MCF 10A (cell line): ENCODE measurements at regions not wholly inside any gene's neighbourhood (a gene's known extent, or its start where the extent isn't known, plus 50 kb on each side); places are given as distances from the start of the nearest gene placed in this dataset.

Experiments used
- BruUV-seq: library from RNA; stranded (reverse); fragments of 400-500 nt; replicated peaks from 2 replicates; lab custom pipeline; 2021; lab: Mats Ljungman, UMichigan
- CTCF ChIA-PET: fragments of 300-600 bp; sonication (Branson Sonifier 250); formaldehyde crosslinking; extraction: SDS; loops from one replicate; lab custom pipeline; 2021; ENCODE audit warnings: antibody characterized with exemption, inconsistent platforms; lab: Yijun Ruan, JAX
- POLR2A ChIA-PET: fragments of 300-600, 350-650 bp; sonication (Branson Sonifier 250); formaldehyde crosslinking; extraction: SDS; loops from one replicate; lab custom pipeline; 2020; ENCODE audit warnings: antibody characterized with exemption, inconsistent platforms; lab: Yijun Ruan, JAX
- DNase-seq: peaks from one replicate; pipeline ENCODE4 v3.0.0-alpha.2; 2018; ENCODE audit not compliant: unreplicated experiment
- H3K27ac Mint-ChIP-seq: one replicate; pipeline ENCODE4 v1.8.0; 2022; ENCODE audit warnings: mild to moderate bottlenecking, low read depth, mixed read lengths; ENCODE audit not compliant: unreplicated experiment
- H3K27me3 Mint-ChIP-seq: one replicate; pipeline ENCODE4 v1.8.0; 2022; ENCODE audit warnings: mixed read lengths; ENCODE audit not compliant: insufficient read depth, unreplicated experiment
- H3K36me3 Mint-ChIP-seq: one replicate; pipeline ENCODE4 v1.8.0; 2022; ENCODE audit warnings: mild to moderate bottlenecking, moderate library complexity, mixed read lengths; ENCODE audit not compliant: insufficient read depth, unreplicated experiment
- H3K4me1 Mint-ChIP-seq: one replicate; pipeline ENCODE4 v1.8.0; 2022; ENCODE audit warnings: mixed read lengths; ENCODE audit not compliant: insufficient read depth, unreplicated experiment
- H3K4me3 Mint-ChIP-seq: one replicate; pipeline ENCODE4 v1.8.0; 2022; ENCODE audit warnings: mild to moderate bottlenecking, moderate library complexity, mixed read lengths; ENCODE audit not compliant: unreplicated experiment
- H3K9me3 Mint-ChIP-seq: one replicate; pipeline ENCODE4 v1.8.0; 2022; ENCODE audit warnings: mixed read lengths; ENCODE audit not compliant: unreplicated experiment
- CTCF ChIP-seq: fragments of 200-600 bp; IDR thresholded peaks from one replicate; pipeline ENCODE4 v1.8.0; 2022; ENCODE audit warnings: antibody characterized with exemption, mild to moderate bottlenecking; ENCODE audit not compliant: unreplicated experiment
- intact Hi-C: fragments of 100-400 bp; cut with micrococcal nuclease; formaldehyde crosslinking; loops from 2 replicates; pipeline ENCODE4 v1.14.1; 2022

DNA sequence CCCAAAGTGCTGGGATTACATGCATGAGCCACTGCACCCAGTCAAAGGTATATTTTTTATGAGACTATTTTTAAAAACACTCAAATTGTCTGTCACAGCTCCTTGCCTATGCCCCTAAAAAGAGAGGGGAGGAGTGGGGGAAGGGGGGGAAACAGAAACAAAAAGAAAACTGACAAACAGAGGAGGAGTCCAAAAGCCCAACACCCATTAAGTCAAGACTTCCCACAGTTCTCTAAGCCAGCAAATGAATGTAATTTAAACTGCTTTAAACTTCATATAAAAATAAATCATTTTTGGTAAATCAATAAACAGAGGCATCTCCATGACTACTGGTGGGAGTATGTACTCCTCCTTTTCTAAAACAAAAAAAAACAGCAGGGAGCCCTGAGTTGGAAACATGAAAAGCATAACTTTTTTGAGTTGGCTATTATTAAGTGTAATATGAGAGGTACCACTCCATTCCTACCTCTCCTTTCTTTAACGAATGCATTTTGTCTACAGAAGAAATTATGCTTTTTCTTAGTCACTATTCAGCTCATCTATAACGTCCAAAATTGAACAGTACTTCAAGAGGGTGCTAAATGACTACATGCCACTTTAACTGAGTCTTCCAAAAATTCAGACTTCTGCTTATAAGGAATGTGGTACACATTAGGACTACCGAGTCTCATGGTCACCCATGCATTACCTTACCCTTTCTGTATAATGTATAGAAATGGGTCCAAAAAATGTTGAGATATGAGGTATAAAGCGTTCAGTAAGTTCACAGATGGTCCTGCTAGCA is 119.0 kb upstream of the PRSS16 start:
- Mint-ChIP-seq H3K27ac (no peak overlapping the region), H3K27me3 (no peaks in the 10 kb centered on the region), H3K9me3 (no peaks in the 10 kb centered on the region), H3K4me1 (peaks cover 7% of the 10 kb centered on the region), H3K4me3 (no peak overlapping the region), H3K36me3 (no peaks in the 10 kb centered on the region)
- no TSS peak for BruUV-seq
- intact Hi-C loops, result no loop called here
- TF ChIP-seq CTCF, result no peak
- CTCF ChIA-PET, result interaction anchor here (0.6 to 1.9 kb wide), 4 partner anchors 18 to 668 kb away, joined by 4 to 12 read pairs (median 6); a partner anchor contains a TSS
- DNase-seq, result no peak
- POLR2A ChIA-PET, result interaction anchor here (0.6 to 9.3 kb wide), 5 partner anchors 12 to 971 kb away, joined by 3 to 621 read pairs (median 8); a partner anchor contains a TSS

DNA sequence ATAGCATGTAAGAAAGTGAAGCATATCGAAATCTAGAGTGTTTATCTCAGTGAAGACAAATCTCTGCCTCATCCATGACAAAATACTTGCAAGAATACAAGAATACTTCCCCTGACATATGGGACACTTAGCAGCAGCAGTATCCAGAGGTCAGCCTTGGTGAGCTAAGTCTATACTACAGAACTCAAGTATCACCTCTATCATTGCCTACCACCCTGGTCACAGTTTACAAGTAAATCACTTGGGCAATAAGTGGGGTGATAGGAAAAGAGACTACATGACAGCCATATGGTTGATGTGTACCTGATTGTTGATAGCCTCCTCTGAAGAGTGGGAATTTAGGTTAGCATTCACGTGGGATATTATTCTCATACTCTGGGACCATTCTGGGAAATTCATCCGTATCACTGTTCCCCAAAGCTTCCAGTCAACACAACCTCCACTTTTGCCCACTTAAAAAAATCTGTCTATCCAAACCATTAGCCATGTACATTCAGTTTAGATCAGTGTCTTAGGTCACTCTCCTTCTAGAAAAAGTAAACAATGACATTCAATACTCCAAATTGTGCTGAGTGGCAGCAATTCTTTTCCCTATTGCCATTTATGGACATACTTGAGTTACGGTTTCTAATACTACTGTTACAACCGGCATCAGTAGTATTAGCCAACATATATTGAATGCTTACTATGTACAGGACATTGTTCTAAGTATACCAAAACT is 118.2 kb upstream of the PRSS16 start:
- no TSS peak for BruUV-seq
- peaks cover 7% of the 10 kb centered on the region for H3K4me1 Mint-ChIP-seq
- intact Hi-C loops, result no loop called here
- no peak for DNase-seq
- CTCF ChIA-PET, result interaction anchor here (1.2 to 1.8 kb wide), 2 partner anchors 643 to 667 kb away, joined by 4 to 6 read pairs; no protein-coding TSS in a partner anchor
- H3K9me3 Mint-ChIP-seq, result no peaks in the 10 kb centered on the region
- TF ChIP-seq CTCF, result no peak
- no peaks in the 10 kb centered on the region for H3K36me3 Mint-ChIP-seq
- no peak overlapping the region for H3K27ac Mint-ChIP-seq
- POLR2A ChIA-PET, result interaction anchor here (5.6 to 9.3 kb wide), 3 partner anchors 19 to 972 kb away, joined by 80 to 621 read pairs (median 82); a partner anchor contains a TSS
- H3K4me3 Mint-ChIP-seq, result no peak overlapping the region
- H3K27me3 Mint-ChIP-seq, result no peaks in the 10 kb centered on the region

DNA sequence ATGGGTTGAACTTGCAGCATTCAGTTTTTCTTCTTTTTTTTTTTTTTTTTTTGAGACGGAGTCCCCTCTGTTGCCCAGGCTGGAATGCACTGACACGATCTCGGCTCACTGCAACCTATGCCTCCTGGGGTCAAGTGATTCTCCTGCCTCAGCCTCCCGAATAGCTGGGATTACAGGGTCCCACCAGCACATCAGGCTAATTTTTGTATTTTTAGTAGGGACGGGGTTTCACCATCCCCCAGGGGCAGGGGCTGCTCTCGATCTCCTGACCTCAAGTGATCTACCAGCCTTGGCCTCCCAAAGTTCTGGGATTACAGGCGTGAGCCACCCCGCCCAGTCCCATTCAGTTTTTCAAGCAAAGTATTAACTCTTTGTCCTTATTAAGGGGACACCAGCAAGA is 117.6 kb upstream of the PRSS16 start:
- POLR2A ChIA-PET, result interaction anchor here (1.1 to 9.3 kb wide), 9 partner anchors 8 to 972 kb away, joined by 3 to 621 read pairs (median 82); a partner anchor contains a TSS
- CTCF ChIA-PET, result interaction anchor here (1.8 kb wide), 1 partner anchor 643 kb away, joined by 6 read pairs; no protein-coding TSS in a partner anchor
- peaks cover 11% of the 10 kb centered on the region for H3K4me1 Mint-ChIP-seq
- H3K4me3 Mint-ChIP-seq, result no peak overlapping the region
- H3K36me3 Mint-ChIP-seq, result no peaks in the 10 kb centered on the region
- H3K9me3 Mint-ChIP-seq, result no peaks in the 10 kb centered on the region
- intact Hi-C loops, result loop anchor here (5.0 kb wide), 2 partner anchors 843 to 858 kb away; a partner anchor contains a TSS
- no peaks in the 10 kb centered on the region for H3K27me3 Mint-ChIP-seq
- H3K27ac Mint-ChIP-seq, result no peak overlapping the region
- DNase-seq, result no peak
- BruUV-seq, result no TSS peak
- TF ChIP-seq CTCF, result no peak
